Kidney (tissue), 13 donors: ENCODE measurements at regions not wholly inside any gene's neighbourhood (a gene's known extent, or its start where the extent isn't known, plus 50 kb on each side); places are given as distances from the start of the nearest gene placed in this dataset.
A peak's percentile ranks its signal among the peaks of the same experiment; 100 is the strongest.

Experiments
- DNase-seq, 5 donors: peaks; one replicate each; pipeline ENCODE4 v3.0.0-alpha.2; 2013 to 2020
- FAIRE-seq: peaks from 2 replicates; lab custom pipeline; 2012; peaks lifted over from hg19 to GRCh38; lab: Jason Lieb, UNC
- H3K27ac ChIP-seq, 2 donors: one replicate each; pipeline ENCODE4 v1.7.0; 2013; ENCODE audit warnings: low read depth in 2 of 2, low read length in 2 of 2, inconsistent platforms in 1 of 2
- H3K27me3 ChIP-seq: one replicate; pipeline ENCODE4 v1.7.1; 2013; ENCODE audit warnings: low read length, inconsistent platforms; ENCODE audit not compliant: control insufficient read depth, insufficient read depth
- H3K36me3 ChIP-seq, 3 donors: one replicate each; pipeline versions ENCODE4 v1.7.0 to v1.7.1; 2013; ENCODE audit warnings: low read length in 3 of 3, control low read depth in 1 of 3, inconsistent platforms in 1 of 3; ENCODE audit not compliant: insufficient read depth in 3 of 3, control insufficient read depth in 2 of 3
- H3K4me1 ChIP-seq, 3 donors: one replicate each; pipeline versions ENCODE4 v1.7.0 to v1.7.1; 2013; ENCODE audit warnings: low read length in 3 of 3, inconsistent platforms in 1 of 3, low read depth in 1 of 3; ENCODE audit not compliant: control insufficient read depth in 2 of 3, insufficient read depth in 2 of 3
- H3K4me3 ChIP-seq, 3 donors: one replicate each; pipeline versions ENCODE4 v1.7.0 to v1.8.1; 2013; ENCODE audit warnings: low read length in 3 of 3, control low read depth in 1 of 3, inconsistent platforms in 1 of 3
- H3K9ac ChIP-seq, 3 donors: one replicate each; pipeline versions ENCODE4 v1.7.0 to v1.7.1; 2013; ENCODE audit warnings: low read length in 3 of 3, control low read depth in 1 of 3, inconsistent platforms in 1 of 3
- H3K9me3 ChIP-seq, 3 donors: one replicate each; pipeline versions ENCODE4 v1.7.0 to v1.7.1; 2013; ENCODE audit warnings: low read length in 3 of 3, control low read depth in 1 of 3, inconsistent platforms in 1 of 3; ENCODE audit not compliant: control insufficient read depth in 2 of 3, insufficient read depth in 1 of 3
- intact Hi-C: fragments of 100-400 bp; cut with DNase I; formaldehyde crosslinking; loops from one replicate; pipeline ENCODE4 v1.11.1; 2022
- TF ChIP-seq, protein P1 (sequence below): IDR thresholded peaks from 3 replicates; pipeline ENCODE4 v1.5.1; 2012; ENCODE audit warnings: mild to moderate bottlenecking, moderate library complexity, borderline replicate concordance; ENCODE audit not compliant: insufficient read depth; ENCODE audit errors: extremely low read depth
- donor health status: control.
- donor health status: control.
- donor health status: control.
- donor health status: control.
- donor health status: control.
- donor health status: DM: yes; HTN: yes; CAD: no.
- donor health status: Normal renal cell carcinoma (clear cell type).

DNA sequence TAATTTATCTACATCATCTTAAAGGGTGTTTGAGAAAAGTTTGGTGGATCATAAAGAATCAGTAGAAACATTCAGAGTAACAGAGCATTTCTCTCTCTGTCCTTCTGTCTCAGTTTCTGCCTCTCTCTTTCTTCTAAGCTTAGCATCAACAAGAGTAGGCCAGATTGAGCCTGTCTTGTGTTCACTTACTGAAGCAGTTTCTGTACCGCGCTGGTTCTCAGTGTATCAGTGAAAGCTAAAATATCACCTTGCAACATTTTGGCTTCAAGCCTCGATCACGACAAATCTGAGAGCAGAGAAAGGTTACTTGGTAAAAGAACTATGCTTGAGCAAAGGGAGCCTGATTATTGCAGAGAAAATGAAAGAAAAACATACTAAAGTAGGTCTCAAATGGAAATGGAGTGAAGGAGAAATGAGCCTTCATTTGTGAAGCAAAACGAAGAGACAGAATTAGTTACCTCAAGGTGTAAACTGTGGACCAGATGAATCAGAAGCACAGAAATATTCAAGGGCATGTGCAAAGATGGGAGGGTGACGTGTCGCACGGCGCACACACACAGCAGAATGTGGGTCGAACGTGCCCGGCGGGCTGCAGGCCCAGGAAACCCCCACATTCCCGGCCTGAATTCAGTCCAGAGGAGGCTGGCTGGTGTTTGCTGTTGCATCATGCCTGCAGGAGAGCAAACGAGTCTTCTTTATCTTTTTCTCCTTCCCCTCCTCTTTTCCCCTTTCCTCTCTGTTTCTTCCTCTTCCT lies 509.3 kb downstream of the QKI start:
- H3K4me1 ChIP-seq: no peaks in the 10 kb centered on the region
- intact Hi-C loops: no loop called here

GRCh38 chr6:163922562-163922961 lies 508.0 kb downstream of the QKI start:
- Histone ChIP-seq H3K4me3 (no peak overlapping the region), H3K36me3 (no peaks in the 10 kb centered on the region), H3K27me3 (no peaks in the 10 kb centered on the region), H3K9me3 (no peaks in the 10 kb centered on the region), H3K9ac (no peak overlapping the region), H3K27ac (no peak overlapping the region), H3K4me1 (no peaks in the 10 kb centered on the region)
- FAIRE-seq: no peak
- intact Hi-C loops: no loop called here
- TF ChIP-seq, protein P1, sequence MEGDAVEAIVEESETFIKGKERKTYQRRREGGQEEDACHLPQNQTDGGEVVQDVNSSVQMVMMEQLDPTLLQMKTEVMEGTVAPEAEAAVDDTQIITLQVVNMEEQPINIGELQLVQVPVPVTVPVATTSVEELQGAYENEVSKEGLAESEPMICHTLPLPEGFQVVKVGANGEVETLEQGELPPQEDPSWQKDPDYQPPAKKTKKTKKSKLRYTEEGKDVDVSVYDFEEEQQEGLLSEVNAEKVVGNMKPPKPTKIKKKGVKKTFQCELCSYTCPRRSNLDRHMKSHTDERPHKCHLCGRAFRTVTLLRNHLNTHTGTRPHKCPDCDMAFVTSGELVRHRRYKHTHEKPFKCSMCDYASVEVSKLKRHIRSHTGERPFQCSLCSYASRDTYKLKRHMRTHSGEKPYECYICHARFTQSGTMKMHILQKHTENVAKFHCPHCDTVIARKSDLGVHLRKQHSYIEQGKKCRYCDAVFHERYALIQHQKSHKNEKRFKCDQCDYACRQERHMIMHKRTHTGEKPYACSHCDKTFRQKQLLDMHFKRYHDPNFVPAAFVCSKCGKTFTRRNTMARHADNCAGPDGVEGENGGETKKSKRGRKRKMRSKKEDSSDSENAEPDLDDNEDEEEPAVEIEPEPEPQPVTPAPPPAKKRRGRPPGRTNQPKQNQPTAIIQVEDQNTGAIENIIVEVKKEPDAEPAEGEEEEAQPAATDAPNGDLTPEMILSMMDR: no peak
- DNase-seq: no peak

More for the DNA sequence above, 509.3 kb downstream of the QKI start:
- DNase-seq (peak in 2 of 5 donors; percentile 39 to 77), FAIRE-seq (no peak)
- no peaks in the 10 kb centered on the region for H3K9me3 ChIP-seq
- H3K4me3 ChIP-seq: no peak overlapping the region
- TF ChIP-seq, protein P1: no peak
- H3K27ac ChIP-seq: no peak overlapping the region
- peak overlapping the region in 1 of 3 donors; percentile 7 for H3K9ac ChIP-seq
- no peaks in the 10 kb centered on the region for H3K27me3 ChIP-seq
- H3K36me3 ChIP-seq: no peaks in the 10 kb centered on the region

GRCh38 chr6:163919652-163920051 lies 505.1 kb downstream of the QKI start:
- no peak overlapping the region for H3K27ac ChIP-seq
- no peak overlapping the region for H3K4me3 ChIP-seq
- H3K27me3 ChIP-seq: no peaks in the 10 kb centered on the region
- no peaks in the 10 kb centered on the region for H3K36me3 ChIP-seq
- no peak overlapping the region for H3K9ac ChIP-seq
- no peaks in the 10 kb centered on the region for H3K4me1 ChIP-seq
- DNase-seq: no peak
- H3K9me3 ChIP-seq: no peaks in the 10 kb centered on the region
- TF ChIP-seq, protein P1: no peak
- intact Hi-C loops: no loop called here
- FAIRE-seq: no peak
